Tibial artery (tissue), 4 donors: ENCODE measurements at regions not wholly inside any gene's neighbourhood (a gene's known extent, or its start where the extent isn't known, plus 50 kb on each side); places are given as distances from the start of the nearest gene placed in this dataset.
"Not testable (repeated sequence)": the region's sequence is repeated elsewhere in the genome, so short reads cannot be mapped to it uniquely, and the experiment has no call there.

Experiments
- DNase-seq, 2 donors: peaks; one replicate each; pipeline ENCODE4 v3.0.0-alpha.2; 2019
- H3K27ac ChIP-seq, 2 donors: fragments of 200-600 bp; sonication (generic) in 1 of 2; 1 replicate in 1 of 2; 2 replicates in 1 of 2; pipeline ENCODE4 v1.5.1; 2018 to 2019; ENCODE audit warnings: mild to moderate bottlenecking in 1 of 2
- H3K27me3 ChIP-seq, 2 donors: fragments of 200-600 bp; sonication (generic) in 1 of 2; one replicate each; pipeline versions ENCODE4 v1.5.1 to v1.6.0; 2016 to 2019
- H3K36me3 ChIP-seq, 3 donors: fragments of 200-600 bp; sonication (generic) in 2 of 3; one replicate each; pipeline ENCODE4 v1.5.1; 2016 to 2019; ENCODE audit warnings: mild to moderate bottlenecking in 2 of 3
- H3K4me1 ChIP-seq, 4 donors: fragments of 200-600 bp; sonication (generic) in 2 of 4; 1 replicate in 3 of 4; 2 replicates in 1 of 4; pipeline ENCODE4 v1.5.1; 2016 to 2019
- H3K4me3 ChIP-seq, 2 donors: fragments of 200-600 bp; sonication (generic) in 1 of 2; 1 replicate in 1 of 2; 2 replicates in 1 of 2; pipeline ENCODE4 v1.5.1; 2018 to 2019; ENCODE audit warnings: mild to moderate bottlenecking in 2 of 2
- H3K9me3 ChIP-seq, 3 donors: fragments of 200-600 bp; sonication (generic) in 1 of 3; one replicate each; pipeline ENCODE4 v1.5.1; 2016 to 2019
- intact Hi-C: fragments of 100-400 bp; cut with DNase I; formaldehyde crosslinking; loops from one replicate; pipeline ENCODE4 v1.15.0; 2023; ENCODE audit warnings: low total_unique reads
- TF ChIP-seq, protein P1 (sequence below), 2 experiments: fragments of 200-600 bp in 1 of 2; fragments of 450-650 bp in 1 of 2; IDR thresholded peaks; one replicate each; pipeline ENCODE4 v1.5.1; 2017 to 2019; ENCODE audit warnings: antibody characterized with exemption in 2 of 2, mild to moderate bottlenecking in 1 of 2, moderate library complexity in 1 of 2

DNA sequence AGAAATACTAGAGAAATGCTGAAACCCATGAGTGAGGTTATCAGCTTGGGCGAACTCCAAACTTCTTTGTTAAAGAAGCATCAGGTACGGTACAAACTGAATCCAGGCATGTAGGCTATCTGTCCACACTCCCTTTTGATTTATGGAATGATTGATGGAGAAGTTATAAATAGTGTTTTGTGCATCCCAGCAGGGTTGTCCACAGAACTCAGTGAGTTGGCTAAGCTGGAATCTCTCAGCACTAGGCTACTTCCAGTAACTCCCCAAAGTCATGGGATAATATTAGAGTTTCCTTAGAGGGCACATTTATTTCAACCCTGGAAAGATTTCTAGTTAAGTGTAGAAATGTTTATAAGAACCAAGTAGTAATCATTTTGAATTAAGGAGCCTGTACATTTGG, 186.2 kb upstream of the CRBN start:
- no peaks in the 10 kb centered on the region for H3K9me3 ChIP-seq
- no peak overlapping the region for H3K4me3 ChIP-seq
- no peaks in the 10 kb centered on the region for H3K36me3 ChIP-seq
- no peaks in the 10 kb centered on the region for H3K27me3 ChIP-seq
- H3K4me1 ChIP-seq = no peaks in the 10 kb centered on the region
- no peak for DNase-seq
- no peak overlapping the region for H3K27ac ChIP-seq
- intact Hi-C loops = no loop called here
- TF ChIP-seq, protein P1, sequence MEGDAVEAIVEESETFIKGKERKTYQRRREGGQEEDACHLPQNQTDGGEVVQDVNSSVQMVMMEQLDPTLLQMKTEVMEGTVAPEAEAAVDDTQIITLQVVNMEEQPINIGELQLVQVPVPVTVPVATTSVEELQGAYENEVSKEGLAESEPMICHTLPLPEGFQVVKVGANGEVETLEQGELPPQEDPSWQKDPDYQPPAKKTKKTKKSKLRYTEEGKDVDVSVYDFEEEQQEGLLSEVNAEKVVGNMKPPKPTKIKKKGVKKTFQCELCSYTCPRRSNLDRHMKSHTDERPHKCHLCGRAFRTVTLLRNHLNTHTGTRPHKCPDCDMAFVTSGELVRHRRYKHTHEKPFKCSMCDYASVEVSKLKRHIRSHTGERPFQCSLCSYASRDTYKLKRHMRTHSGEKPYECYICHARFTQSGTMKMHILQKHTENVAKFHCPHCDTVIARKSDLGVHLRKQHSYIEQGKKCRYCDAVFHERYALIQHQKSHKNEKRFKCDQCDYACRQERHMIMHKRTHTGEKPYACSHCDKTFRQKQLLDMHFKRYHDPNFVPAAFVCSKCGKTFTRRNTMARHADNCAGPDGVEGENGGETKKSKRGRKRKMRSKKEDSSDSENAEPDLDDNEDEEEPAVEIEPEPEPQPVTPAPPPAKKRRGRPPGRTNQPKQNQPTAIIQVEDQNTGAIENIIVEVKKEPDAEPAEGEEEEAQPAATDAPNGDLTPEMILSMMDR (IDR thresholded peaks at IDR 0.05) = no peak

DNA sequence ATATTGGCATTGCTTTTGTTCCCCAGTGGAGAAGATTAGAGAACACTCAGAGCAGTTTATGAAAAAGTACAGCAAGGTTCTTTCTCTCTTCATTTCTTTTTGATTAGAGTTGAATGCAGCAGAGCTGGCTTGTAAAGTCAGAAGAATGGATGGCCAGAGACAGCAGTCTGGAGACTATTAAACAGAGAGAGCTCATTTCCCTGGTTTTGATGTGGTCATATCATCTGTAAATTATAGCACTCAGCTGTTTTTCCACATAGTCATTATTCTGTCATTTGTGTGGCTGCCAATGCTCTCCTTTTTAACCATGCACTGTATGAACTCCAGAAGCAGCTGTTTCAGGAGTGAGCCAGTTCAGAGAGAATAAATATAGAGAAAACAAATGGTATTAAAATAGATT, 177.4 kb upstream of the CRBN start:
- no peak for DNase-seq
- intact Hi-C loops = no loop called here
- TF ChIP-seq, protein P1 (IDR thresholded peaks at IDR 0.05) = no peak
- Histone ChIP-seq H3K36me3 (no peaks in the 10 kb centered on the region), H3K27me3 (no peaks in the 10 kb centered on the region), H3K27ac (no peak overlapping the region), H3K4me1 (peaks cover 0 to 8% (median 0%) of the 10 kb centered on the region in 4 donors), H3K9me3 (no peaks in the 10 kb centered on the region), H3K4me3 (no peak overlapping the region)

DNA sequence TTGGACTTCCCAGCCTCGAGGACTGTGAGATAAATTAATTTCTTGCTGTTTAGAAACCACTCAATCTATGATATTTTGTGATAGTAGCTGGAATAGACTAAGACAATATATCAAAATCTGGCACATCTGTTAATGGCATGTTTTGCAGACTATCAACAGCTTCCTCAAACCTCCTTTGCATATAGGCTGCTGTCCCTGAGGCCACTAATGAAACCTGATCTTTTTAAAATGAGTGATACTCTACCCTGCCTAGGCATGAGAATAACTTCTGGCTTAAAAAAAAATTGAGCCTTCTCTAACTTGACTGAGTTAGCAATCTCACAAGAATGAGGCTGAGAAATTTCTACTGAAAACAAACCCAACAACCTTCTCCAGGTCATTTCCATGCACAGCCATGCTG, 176.0 kb upstream of the CRBN start:
- Histone ChIP-seq H3K36me3 (no peaks in the 10 kb centered on the region), H3K4me3 (no peak overlapping the region), H3K27me3 (no peaks in the 10 kb centered on the region), H3K4me1 (peaks cover 0 to 8% (median 0%) of the 10 kb centered on the region in 4 donors), H3K27ac (no peak overlapping the region), H3K9me3 (no peaks in the 10 kb centered on the region)
- intact Hi-C loops = no loop called here
- TF ChIP-seq, protein P1 (IDR thresholded peaks at IDR 0.05) = no peak
- DNase-seq = no peak

DNA sequence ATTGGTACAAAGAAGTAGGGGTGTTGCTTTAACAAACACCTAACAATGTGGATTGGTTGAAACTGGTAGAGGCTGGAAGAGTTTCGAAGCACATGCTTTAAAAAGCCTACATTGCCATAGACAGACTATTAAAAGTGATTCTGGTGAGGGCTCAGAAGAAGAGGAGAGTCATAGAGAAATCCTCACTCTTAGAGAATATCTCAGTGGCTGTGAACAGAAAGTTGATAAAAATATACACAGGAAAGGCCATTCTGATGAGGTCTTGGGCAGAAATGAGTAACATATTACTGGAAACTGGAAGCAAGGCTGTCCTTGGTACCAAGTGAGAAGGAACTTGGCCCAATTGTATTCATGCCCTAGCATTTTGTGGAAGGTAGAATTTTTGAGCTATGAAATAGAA, 173.7 kb upstream of the CRBN start:
- Histone ChIP-seq H3K9me3 (no peaks in the 10 kb centered on the region), H3K36me3 (no peaks in the 10 kb centered on the region), H3K27me3 (no peaks in the 10 kb centered on the region), H3K4me3 (no peak overlapping the region), H3K4me1 (peaks cover 0 to 8% (median 0%) of the 10 kb centered on the region in 4 donors), H3K27ac (no peak overlapping the region)
- intact Hi-C loops = no loop called here
- TF ChIP-seq, protein P1 (IDR thresholded peaks at IDR 0.05) = no peak
- no peak for DNase-seq

DNA sequence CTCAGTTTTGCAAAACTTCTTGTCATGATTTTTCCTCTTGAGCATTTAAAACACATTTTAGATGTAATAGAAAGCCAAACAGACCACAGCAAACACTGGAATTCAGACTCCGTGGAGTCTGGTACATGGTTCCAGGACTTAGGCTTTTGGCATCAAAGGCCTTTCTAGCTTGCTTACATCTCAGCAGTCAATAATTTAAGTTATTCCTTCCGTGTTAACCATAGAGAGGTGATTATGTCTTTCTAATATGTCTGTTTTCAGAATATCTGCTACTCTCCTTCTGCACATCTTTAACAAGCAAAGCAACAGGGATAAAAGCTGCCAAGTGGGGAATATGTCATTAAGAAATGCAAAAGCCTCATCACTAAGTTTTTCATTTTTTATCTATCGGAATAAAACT, 171.7 kb upstream of the CRBN start:
- DNase-seq = no peak
- no peaks in the 10 kb centered on the region for H3K36me3 ChIP-seq
- H3K4me3 ChIP-seq = no peak overlapping the region
- no peaks in the 10 kb centered on the region for H3K27me3 ChIP-seq
- intact Hi-C loops = no loop called here
- TF ChIP-seq, protein P1 (IDR thresholded peaks at IDR 0.05) = no peak
- H3K27ac ChIP-seq = no peak overlapping the region
- no peaks in the 10 kb centered on the region for H3K9me3 ChIP-seq
- peaks cover 0 to 8% (median 0%) of the 10 kb centered on the region in 4 donors for H3K4me1 ChIP-seq

DNA sequence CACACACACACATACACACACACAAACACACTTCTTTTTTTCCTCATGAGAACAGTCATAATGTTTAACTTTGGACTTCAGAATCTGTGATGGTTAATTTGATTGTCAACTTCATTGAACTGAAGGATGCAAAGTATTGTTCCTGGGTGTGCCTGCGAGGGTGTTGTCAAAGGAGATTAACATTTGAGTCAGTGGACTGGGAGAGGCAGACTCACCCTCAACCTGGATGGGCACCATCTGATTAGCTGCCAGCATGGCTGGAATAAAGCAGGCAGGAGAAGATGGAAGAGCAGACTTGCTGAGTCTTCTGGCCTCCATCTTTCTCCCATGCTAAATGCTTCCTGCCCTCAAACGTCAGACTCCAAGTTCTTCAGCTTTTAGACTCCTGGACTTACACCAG, 167.6 kb upstream of the CRBN start:
- H3K36me3 ChIP-seq, intact Hi-C loops, DNase-seq, H3K4me3 ChIP-seq, H3K4me1 ChIP-seq, H3K9me3 ChIP-seq, H3K27me3 ChIP-seq, H3K27ac ChIP-seq: not testable (repeated sequence)
